GM10248 (cell line): ENCODE measurements at regions not wholly inside any gene's neighbourhood (a gene's known extent, or its start where the extent isn't known, plus 50 kb on each side); places are given as distances from the start of the nearest gene placed in this dataset.
"Not testable (repeated sequence)": the region's sequence is repeated elsewhere in the genome, so short reads cannot be mapped to it uniquely, and the experiment has no call there.

Source experiments
- CTCF ChIA-PET: fragments of 300-600 bp; sonication (Branson Sonifier 250); formaldehyde crosslinking; extraction: SDS; loops from one replicate; lab custom pipeline; 2021; ENCODE audit warnings: antibody characterized with exemption; lab: Yijun Ruan, JAX
- POLR2A ChIA-PET: fragments of 350-650 bp; sonication (Branson Sonifier 250); formaldehyde crosslinking; extraction: SDS; loops from one replicate; lab custom pipeline; 2020; ENCODE audit warnings: antibody characterized with exemption; lab: Yijun Ruan, JAX
- DNase-seq: peaks from one replicate; pipeline ENCODE4 v3.0.0; 2012; ENCODE audit errors: extremely low spot score
- CTCF ChIP-seq: IDR thresholded peaks from 2 replicates; pipeline ENCODE4 v1.5.1; 2012; ENCODE audit warnings: mild to moderate bottlenecking, low read depth; ENCODE audit errors: extremely low read depth, missing control alignments, control extremely low read depth

DNA sequence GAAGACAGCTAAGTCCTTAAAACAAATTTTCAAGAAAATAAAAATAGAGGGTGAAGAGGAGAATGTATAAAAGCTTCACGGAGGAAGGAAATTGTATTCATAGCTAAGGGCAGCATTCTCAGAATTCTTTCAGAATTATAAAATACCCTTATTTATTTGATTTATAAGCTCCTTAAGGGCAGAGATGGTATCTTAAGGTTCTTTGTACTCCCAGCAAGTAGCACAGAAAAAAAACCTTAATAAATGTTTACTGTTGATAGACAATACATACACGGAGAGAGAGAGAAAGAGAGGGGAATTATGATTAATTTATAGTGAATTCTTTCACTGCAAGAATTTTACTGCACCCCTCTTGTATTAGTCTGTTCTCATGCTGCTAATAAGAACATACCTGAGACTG, 375.6 kb upstream of the CCDC54 start:
- no peak for DNase-seq
- ChIA-PET CTCF (no interaction called here), POLR2A (no interaction called here)
- no peak for TF ChIP-seq CTCF

DNA sequence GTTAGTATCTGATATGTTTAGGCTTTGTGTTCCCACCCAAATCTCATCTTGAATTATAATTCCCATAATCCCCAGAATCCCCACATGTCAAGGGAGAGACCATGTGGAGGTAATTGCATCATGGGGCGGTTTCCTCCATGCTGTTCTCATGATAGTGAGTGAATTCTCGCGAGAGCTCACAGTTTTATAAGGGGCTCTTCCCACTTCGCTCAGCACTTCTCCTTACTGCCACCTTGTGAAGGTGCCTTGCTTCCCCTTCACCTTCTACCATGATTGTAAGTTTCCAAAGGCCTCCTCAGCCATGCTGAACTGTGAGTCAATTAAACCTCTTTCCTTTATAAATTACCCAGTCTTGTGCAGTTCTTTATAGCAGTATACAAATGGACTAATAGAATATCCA, 371.9 kb upstream of the CCDC54 start:
- CTCF ChIA-PET, DNase-seq, POLR2A ChIA-PET: not testable (repeated sequence)

- POLR2A ChIA-PET: no interaction called here
- CTCF ChIA-PET: no interaction called here
- no peak for DNase-seq
- TF ChIP-seq CTCF: no peak
These were observed 369.0 kb upstream of the CCDC54 start for GRCh38 chr3:107008213-107008612.

DNA sequence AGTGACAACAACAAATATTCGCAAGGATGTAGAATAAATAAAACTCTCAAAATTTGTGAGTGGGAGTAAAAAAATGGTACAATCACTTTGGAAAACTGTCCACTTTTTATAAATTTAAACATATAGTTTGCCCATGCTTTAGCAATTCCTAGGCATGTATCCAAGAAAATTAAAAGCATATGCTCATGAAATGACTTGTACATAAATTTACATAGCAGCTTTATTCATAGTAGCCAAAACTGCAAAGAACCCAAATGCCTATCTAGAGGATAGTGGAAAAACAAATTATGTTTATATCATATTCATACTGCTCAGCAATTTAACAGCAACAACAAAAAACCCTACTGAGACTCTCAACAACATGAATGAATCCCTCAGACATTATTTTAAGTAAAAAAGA, 363.6 kb upstream of the CCDC54 start:
- no peak for DNase-seq
- CTCF ChIA-PET: no interaction called here
- POLR2A ChIA-PET: no interaction called here

DNA sequence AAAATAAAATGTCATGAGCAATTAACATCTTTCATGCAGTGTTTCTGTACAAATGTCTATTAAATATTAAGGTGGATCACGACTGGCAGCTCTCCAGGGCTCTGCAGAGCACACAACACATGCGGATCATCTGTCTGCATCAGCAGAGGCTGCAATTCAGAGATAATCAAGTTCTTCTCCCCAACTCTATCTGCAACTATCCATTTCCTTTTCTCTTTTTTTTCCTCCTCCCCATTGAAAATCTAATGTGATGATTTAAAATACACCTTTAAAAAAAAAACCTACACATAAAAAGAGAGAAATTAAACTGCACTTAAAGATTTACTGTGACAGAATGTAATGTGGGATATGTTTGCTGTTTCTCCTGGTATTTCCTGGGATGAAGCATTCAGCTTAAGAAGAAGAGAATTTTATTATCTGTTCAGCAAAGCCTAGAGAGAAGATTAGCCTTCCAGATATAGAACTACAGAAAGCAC, 352.6 kb upstream of the CCDC54 start:
- no peak for TF ChIP-seq CTCF
- no peak for DNase-seq
- ChIA-PET POLR2A (no interaction called here), CTCF (no interaction called here)

More for the DNA sequence above, 363.6 kb upstream of the CCDC54 start:
- TF ChIP-seq CTCF: no peak

DNA sequence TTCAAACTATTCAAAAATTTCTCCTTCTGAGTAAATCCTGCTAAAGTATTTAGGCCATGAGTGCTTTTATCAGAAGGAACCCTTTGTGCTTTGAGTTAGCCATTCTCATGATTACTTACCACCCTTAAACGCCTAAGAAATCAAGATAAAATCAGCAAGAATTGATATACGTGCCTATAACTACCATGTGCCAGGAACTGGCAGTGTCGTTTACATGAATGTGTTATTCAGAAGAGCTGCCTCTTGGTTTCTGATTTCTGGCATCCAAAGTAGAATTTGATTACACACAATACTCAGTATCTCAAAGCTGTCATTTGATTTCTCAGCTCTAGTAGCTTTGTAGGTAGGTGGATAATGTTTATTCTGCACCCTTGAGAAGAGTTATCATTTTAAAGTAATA, 351.3 kb upstream of the CCDC54 start:
- TF ChIP-seq CTCF: no peak
- ChIA-PET CTCF (no interaction called here), POLR2A (no interaction called here)
- no peak for DNase-seq

DNA sequence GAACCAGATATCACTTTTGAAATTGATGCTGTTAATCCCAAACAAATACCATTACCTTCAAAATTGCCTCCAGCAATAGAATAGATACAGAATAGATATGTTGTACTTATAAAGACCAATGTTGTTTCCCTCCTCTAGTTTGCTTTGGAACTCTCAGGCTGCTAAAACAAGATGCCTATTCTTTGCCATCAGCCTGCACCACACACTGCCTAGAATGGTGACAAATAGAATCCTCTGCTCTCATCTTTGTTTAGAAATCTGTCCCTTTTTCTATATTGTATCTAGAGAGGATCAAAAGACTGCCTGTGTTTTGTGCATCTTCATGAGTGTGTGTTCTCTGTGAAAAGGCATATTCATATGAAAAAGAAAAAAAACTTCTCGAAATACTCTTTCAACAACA, 349.2 kb upstream of the CCDC54 start:
- DNase-seq: no peak
- CTCF ChIA-PET: no interaction called here
- TF ChIP-seq CTCF: no peak
- POLR2A ChIA-PET: no interaction called here
